AG09319 (cell line): ENCODE measurements at regions not wholly inside any gene's neighbourhood (a gene's known extent, or its start where the extent isn't known, plus 50 kb on each side); places are given as distances from the start of the nearest gene placed in this dataset.

Source experiments
- DNase-seq: peaks from one replicate; pipeline ENCODE4 v3.0.0-alpha.2; 2010; ENCODE audit warnings: low read depth; ENCODE audit errors: extremely low read depth
- TF ChIP-seq, protein P1 (sequence below): IDR thresholded peaks from 2 replicates; pipeline ENCODE4 v1.5.1; 2011; ENCODE audit warnings: low read depth, mild to moderate bottlenecking, inconsistent platforms, low read length, moderate library complexity

DNA sequence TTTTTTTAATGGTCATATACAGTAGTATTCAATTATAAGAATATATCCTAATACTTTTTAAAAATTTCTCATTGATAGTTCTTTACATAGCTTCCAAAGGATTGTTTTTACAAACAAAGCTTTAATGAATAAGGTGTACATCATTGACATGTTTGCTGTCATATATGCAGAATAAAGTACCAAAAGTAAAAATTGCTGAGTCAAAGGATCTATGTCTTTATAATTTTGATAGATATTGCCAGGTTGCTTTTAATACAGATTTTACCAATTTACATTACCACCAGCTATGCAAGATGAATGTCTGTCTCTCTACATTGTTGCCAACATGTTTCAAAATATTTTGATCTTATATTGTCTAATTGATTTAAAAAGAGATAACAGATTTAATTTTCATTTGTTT, 173.9 kb upstream of the FAM78B start:
- DNase-seq: no peak
- TF ChIP-seq, protein P1, sequence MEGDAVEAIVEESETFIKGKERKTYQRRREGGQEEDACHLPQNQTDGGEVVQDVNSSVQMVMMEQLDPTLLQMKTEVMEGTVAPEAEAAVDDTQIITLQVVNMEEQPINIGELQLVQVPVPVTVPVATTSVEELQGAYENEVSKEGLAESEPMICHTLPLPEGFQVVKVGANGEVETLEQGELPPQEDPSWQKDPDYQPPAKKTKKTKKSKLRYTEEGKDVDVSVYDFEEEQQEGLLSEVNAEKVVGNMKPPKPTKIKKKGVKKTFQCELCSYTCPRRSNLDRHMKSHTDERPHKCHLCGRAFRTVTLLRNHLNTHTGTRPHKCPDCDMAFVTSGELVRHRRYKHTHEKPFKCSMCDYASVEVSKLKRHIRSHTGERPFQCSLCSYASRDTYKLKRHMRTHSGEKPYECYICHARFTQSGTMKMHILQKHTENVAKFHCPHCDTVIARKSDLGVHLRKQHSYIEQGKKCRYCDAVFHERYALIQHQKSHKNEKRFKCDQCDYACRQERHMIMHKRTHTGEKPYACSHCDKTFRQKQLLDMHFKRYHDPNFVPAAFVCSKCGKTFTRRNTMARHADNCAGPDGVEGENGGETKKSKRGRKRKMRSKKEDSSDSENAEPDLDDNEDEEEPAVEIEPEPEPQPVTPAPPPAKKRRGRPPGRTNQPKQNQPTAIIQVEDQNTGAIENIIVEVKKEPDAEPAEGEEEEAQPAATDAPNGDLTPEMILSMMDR: no peak

DNA sequence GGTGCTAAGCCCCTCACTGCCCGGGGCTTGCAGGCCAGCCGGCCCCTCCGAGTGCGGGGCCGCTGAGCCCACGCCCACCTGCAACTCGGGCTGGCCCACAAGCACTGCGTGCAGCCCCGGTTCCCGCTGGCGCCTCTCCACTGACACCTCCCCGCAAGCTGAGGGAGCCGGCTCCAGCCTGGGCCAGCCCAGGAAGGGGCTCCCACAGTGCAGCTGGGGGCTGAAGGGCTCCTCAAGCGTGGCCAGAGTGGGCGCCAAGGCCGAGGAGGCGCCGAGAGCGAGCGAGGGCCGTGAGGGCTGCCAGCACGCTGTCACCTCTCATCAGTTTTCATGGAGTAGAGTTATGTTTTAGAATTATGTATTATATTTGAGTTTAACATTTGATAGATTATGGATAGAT, 176.5 kb upstream of the FAM78B start:
- no peak for DNase-seq
- TF ChIP-seq, protein P1: no peak

GRCh38 chr1:166350490-166350889, 183.7 kb upstream of the FAM78B start:
- no peak for DNase-seq
- TF ChIP-seq, protein P1: no peak

DNA sequence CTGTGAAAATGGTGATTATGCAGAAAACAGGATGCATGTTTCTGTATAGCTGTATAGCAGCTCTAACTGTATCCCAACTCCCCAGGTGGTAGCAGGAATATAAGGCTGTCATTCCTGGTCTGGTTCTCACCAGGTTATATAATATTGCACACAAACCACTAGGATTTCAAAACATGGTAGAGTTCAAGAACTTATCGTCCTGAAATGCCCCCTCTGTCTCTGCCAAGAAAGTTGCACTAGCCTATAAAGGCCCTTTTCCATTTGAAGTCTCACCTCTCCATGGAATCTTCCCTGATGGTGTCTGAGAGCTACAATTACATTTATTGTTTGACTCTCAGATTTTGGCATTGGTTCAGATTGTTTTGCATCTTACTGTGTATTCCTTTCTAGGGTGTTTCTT, 184.9 kb upstream of the FAM78B start:
- no peak for DNase-seq
- TF ChIP-seq, protein P1: no peak

DNA sequence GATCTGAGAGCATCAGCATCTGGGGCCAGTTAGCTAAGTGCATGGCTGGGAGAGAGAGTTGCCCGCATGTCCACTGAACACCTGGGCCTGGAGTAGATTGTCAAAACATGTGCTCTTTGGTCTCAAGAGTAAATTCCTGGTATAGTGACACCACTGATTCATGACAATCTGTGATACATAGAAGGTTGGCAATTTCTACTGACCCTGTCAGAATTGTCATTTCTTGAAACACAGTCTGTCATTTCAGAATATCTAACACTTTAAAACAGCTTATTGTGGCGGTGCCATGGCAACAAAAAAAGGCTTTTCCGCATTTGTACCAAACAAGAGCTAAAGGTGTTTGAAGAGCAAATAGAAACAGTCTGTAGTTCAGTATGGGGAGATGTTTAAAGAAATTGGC, 186.4 kb upstream of the FAM78B start:
- DNase-seq: no peak
- TF ChIP-seq, protein P1: no peak

- no peak for DNase-seq
Measured at GRCh38 chr1:166354406-166354805, 187.6 kb upstream of the FAM78B start.

GRCh38 chr1:166365081-166365480, 198.3 kb upstream of the FAM78B start:
- TF ChIP-seq, protein P1: no peak
- no peak for DNase-seq

More at GRCh38 chr1:166354406-166354805, 187.6 kb upstream of the FAM78B start:
- TF ChIP-seq, protein P1: no peak

- TF ChIP-seq, protein P1: no peak
- DNase-seq: no peak
Measured at GRCh38 chr1:166368030-166368429, 201.2 kb upstream of the FAM78B start.
